ENCODE measurements at regions not wholly inside any gene's neighbourhood (a gene's known extent, or its start where the extent isn't known, plus 50 kb on each side); places are given as distances from the start of the nearest gene placed in this dataset.
A peak's percentile ranks its signal among the peaks of the same experiment; 100 is the strongest.

DNA sequence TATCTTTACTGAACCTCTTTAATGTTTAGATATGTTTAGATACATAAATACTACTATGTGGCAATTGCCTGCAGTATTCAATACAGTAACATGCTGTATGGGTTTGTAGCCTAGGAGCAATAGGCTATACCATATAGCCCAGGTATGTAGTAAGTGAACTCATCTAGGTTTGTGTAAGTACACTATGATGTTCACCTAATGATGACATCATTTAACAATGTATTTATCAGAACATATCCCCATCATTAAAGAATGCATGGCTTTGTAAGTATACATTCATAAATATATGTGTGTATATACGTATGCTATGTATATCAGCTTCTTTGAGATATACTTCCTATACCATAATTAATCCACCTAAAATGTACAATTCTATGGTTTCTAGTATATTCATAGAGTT lies 631.2 kb upstream of the MAN1A1 start:
- DNase-seq (ENCODE audit: low spot score in 2 of 2) = no peak
- Mint-ChIP-seq H3K9me3 (no peaks in the 10 kb centered on the region), H3K36me3 (no peaks in the 10 kb centered on the region), H3K27ac (no peak overlapping the region), H3K4me1 (no peaks in the 10 kb centered on the region), H3K27me3 (no peaks in the 10 kb centered on the region), H3K4me3 (no peak overlapping the region)
- no peak for ATAC-seq (ENCODE audit: low read depth)

DNA sequence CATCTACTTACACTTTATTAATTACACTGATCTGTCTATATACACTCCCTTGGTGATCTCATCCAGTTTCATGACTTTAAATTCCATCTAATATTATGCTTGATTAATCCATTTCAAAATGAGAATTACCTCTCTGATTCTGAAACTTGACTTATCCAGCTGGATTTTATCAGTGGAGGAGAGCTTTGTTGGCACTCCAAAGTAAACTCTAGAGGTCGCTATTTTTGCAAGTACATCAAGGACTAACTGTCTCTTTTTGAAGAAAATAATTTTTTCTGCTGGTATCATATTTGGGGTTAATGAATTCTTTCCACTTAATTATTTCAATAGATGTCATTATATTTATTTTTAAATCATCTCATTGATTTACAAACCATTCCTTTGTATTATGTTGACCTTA lies 630.3 kb upstream of the MAN1A1 start:
- DNase-seq (ENCODE audit: low spot score in 2 of 2) (no peak), ATAC-seq (ENCODE audit: low read depth) (no peak)
- H3K9me3 Mint-ChIP-seq = no peaks in the 10 kb centered on the region
- H3K4me1 Mint-ChIP-seq = no peaks in the 10 kb centered on the region
- H3K27ac Mint-ChIP-seq = no peak overlapping the region
- no peak overlapping the region for H3K4me3 Mint-ChIP-seq
- H3K36me3 Mint-ChIP-seq = no peaks in the 10 kb centered on the region
- no peaks in the 10 kb centered on the region for H3K27me3 Mint-ChIP-seq

GRCh38 chr6:119978274-119978889 lies 628.8 kb upstream of the MAN1A1 start:
- Mint-ChIP-seq H3K9me3 (no peaks in the 10 kb centered on the region), H3K27me3 (no peaks in the 10 kb centered on the region), H3K4me1 (no peaks in the 10 kb centered on the region), H3K27ac (no peak overlapping the region), H3K36me3 (no peaks in the 10 kb centered on the region), H3K4me3 (no peak overlapping the region)
- peak; percentile 31 for ATAC-seq (ENCODE audit: low read depth)
- DNase-seq (ENCODE audit: low spot score in 2 of 2) = no peak

DNA sequence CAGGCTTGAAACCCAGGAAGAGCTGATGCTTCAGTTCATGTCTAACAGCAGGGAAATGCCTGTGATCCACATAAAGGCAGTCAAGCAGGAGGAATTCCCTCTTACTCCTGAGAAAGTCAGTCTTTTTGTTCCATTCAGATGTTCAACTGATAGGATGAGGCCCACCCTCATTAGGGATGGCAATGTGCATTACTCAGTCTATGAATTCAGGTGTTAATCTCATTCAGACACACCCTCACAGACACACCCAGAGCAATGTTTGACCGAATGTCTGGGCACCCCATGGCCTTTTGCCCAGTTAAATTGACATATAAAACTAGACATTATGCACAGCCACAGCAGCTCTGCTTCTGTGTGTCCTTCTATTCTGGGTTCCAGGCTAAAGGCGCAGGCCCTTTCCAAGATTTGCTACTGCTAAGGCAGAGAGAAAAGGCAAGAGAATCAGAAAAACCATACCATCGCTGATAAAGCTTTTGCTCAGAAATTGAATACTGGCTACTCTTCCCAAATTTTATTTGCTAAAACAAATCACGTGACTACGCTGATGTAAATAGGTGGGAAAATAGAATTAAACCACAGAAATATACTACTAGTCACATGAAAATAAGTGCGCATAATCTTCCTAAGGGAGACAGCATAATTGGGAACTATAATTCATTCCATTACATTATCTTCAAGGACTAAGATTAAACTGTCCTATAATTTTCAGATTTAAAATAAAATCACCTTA lies 625.0 kb upstream of the MAN1A1 start:
- Mint-ChIP-seq H3K27me3 (no peaks in the 10 kb centered on the region), H3K4me3 (no peak overlapping the region), H3K4me1 (no peaks in the 10 kb centered on the region), H3K9me3 (no peaks in the 10 kb centered on the region), H3K27ac (no peak overlapping the region), H3K36me3 (no peaks in the 10 kb centered on the region)
- ATAC-seq (ENCODE audit: low read depth) (no peak), DNase-seq (ENCODE audit: low spot score in 2 of 2) (no peak)

- Mint-ChIP-seq H3K9me3 (no peaks in the 10 kb centered on the region), H3K27ac (no peak overlapping the region), H3K4me3 (no peak overlapping the region), H3K36me3 (no peaks in the 10 kb centered on the region), H3K27me3 (peaks cover 2% of the 10 kb centered on the region), H3K4me1 (no peaks in the 10 kb centered on the region)
- DNase-seq (ENCODE audit: low spot score in 2 of 2) (no peak), ATAC-seq (ENCODE audit: low read depth) (no peak)
Measured at GRCh38 chr6:119966484-119966883, 616.9 kb upstream of the MAN1A1 start.

DNA sequence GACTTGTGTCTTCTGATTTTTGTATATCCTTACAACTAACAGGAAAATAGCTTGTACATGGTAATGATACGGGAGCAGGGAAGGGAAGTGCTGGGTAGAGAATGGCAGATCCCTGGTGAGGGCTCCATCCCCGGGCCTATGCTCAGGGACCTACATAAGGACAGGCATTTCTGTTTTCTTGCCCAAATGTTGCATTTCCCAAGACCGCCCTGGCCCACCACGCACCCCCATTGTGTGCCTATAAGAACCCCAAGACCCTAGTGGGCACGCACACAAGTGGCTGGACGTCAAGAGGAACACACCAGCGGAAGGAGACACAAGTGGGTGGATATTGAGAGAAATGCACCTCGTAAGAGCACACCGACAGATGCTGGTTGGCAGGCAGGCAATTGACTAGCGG lies 616.3 kb upstream of the MAN1A1 start:
- H3K27ac Mint-ChIP-seq = no peak overlapping the region
- ATAC-seq (ENCODE audit: low read depth) (no peak), DNase-seq (ENCODE audit: low spot score in 2 of 2) (no peak)
- H3K27me3 Mint-ChIP-seq = peaks cover 2% of the 10 kb centered on the region
- H3K36me3 Mint-ChIP-seq = no peaks in the 10 kb centered on the region
- H3K9me3 Mint-ChIP-seq = no peaks in the 10 kb centered on the region
- no peak overlapping the region for H3K4me3 Mint-ChIP-seq
- no peaks in the 10 kb centered on the region for H3K4me1 Mint-ChIP-seq

DNA sequence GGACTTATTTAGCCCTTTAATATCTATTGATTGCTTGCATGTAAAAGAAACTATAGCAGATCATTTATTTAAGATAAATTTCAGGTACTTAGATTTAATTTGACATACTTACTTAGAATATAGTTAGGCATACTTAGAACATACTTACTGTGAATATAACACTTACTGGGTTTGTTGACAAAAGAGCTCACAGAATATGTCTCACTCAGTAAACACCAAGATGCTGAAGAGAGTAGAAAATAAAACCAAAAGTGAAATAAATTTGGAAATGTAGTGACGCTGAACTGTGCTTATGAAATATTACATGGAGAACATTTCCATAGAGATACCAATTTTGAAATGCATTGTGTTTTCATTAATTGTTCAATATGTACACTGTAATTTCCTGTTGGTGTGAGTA lies 615.4 kb upstream of the MAN1A1 start:
- Mint-ChIP-seq H3K36me3 (no peaks in the 10 kb centered on the region), H3K27ac (no peak overlapping the region), H3K4me3 (no peak overlapping the region), H3K9me3 (no peaks in the 10 kb centered on the region), H3K4me1 (no peaks in the 10 kb centered on the region), H3K27me3 (peaks cover 2% of the 10 kb centered on the region)
- DNase-seq (ENCODE audit: low spot score in 2 of 2) (no peak), ATAC-seq (ENCODE audit: low read depth) (no peak)

GRCh38 chr6:119962505-119962904 lies 612.9 kb upstream of the MAN1A1 start:
- no peak for DNase-seq (ENCODE audit: low spot score in 2 of 2)
- H3K36me3 Mint-ChIP-seq = no peaks in the 10 kb centered on the region
- H3K4me3 Mint-ChIP-seq = no peak overlapping the region
- no peak overlapping the region for H3K27ac Mint-ChIP-seq
- no peak for ATAC-seq (ENCODE audit: low read depth)
- H3K27me3 Mint-ChIP-seq = peaks cover 2% of the 10 kb centered on the region
- no peaks in the 10 kb centered on the region for H3K4me1 Mint-ChIP-seq
- no peaks in the 10 kb centered on the region for H3K9me3 Mint-ChIP-seq

- Mint-ChIP-seq H3K36me3 (no peaks in the 10 kb centered on the region), H3K4me3 (no peak overlapping the region), H3K9me3 (no peaks in the 10 kb centered on the region), H3K27ac (no peak overlapping the region), H3K27me3 (peaks cover 2% of the 10 kb centered on the region), H3K4me1 (no peaks in the 10 kb centered on the region)
- DNase-seq (ENCODE audit: low spot score in 2 of 2) = no peak
- ATAC-seq (ENCODE audit: low read depth) = no peak
Measured at GRCh38 chr6:119961450-119961849, 611.9 kb upstream of the MAN1A1 start.

DNA sequence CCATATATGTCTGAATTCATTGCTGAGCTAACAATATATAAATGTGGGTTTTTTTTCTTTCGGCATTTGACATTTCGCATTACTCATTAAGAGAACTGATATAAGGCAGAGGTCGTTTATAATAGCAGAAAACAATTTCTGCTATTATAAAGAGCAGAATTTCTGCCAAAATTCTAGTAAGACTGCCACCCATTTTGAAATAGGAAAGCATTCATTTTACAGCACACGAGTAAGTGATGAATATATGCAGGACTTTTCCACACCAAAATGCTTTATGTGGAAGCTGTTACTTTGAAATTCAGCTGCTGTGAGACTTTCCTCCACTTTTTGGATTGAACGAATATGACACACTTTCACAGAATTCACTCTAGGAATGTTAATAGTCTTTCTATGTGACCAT lies 610.9 kb upstream of the MAN1A1 start:
- Mint-ChIP-seq H3K4me3 (no peak overlapping the region), H3K36me3 (no peaks in the 10 kb centered on the region), H3K9me3 (no peaks in the 10 kb centered on the region), H3K4me1 (no peaks in the 10 kb centered on the region), H3K27ac (no peak overlapping the region), H3K27me3 (no peaks in the 10 kb centered on the region)
- no peak for ATAC-seq (ENCODE audit: low read depth)
- DNase-seq (ENCODE audit: low spot score in 2 of 2) = no peak

- no peak for DNase-seq (ENCODE audit: low spot score in 2 of 2)
- H3K4me3 Mint-ChIP-seq = no peak overlapping the region
Measured at GRCh38 chr6:119960036-119960435, 610.5 kb upstream of the MAN1A1 start.

DNA sequence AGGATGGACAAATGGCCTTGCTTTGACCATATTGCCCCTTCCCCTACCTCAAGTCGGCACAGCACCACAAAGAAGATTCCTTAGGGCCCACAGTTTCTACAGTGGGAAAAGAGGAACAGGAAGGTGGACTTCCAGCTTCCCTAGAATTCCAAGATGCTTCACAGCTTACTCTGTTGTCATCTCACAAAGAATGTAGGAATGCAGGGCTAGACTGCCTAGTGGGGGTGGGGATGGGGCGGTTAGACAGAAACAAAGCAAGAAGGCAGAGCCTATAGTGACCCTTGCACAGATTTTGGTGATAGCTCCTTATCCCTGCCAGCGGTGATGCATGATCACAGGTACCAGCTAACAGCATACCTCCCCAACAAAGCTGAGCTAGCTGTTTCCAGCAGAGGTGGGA lies 607.6 kb upstream of the MAN1A1 start:
- Mint-ChIP-seq H3K27ac (no peak overlapping the region), H3K36me3 (peaks cover 2% of the 10 kb centered on the region), H3K27me3 (no peaks in the 10 kb centered on the region), H3K4me3 (no peak overlapping the region), H3K4me1 (no peaks in the 10 kb centered on the region), H3K9me3 (peaks cover 2% of the 10 kb centered on the region)
- no peak for ATAC-seq (ENCODE audit: low read depth)
- DNase-seq (ENCODE audit: low spot score in 2 of 2) = no peak

More at GRCh38 chr6:119960036-119960435, 610.5 kb upstream of the MAN1A1 start:
- ATAC-seq (ENCODE audit: low read depth) = no peak
- H3K4me1 Mint-ChIP-seq = no peaks in the 10 kb centered on the region
- H3K27ac Mint-ChIP-seq = no peak overlapping the region
- H3K36me3 Mint-ChIP-seq = no peaks in the 10 kb centered on the region
- no peaks in the 10 kb centered on the region for H3K27me3 Mint-ChIP-seq
- H3K9me3 Mint-ChIP-seq = no peaks in the 10 kb centered on the region

DNA sequence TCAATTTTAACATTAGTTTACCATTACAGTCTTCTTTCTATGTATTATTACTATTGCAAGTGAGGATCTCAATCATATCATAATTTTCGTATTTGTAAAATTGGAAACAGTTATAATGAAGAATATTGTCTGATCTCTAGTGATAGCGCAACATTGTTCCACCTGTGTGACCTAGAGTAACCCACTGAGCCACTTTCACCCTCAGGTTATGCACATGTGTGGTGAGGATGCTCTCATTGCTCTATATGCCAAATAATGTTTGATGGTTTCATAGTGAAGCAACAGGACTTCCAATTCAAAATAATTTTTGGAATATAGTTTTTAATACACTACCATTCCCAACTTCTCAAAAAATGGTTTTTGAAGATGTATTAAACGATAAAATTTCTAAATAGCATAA lies 603.1 kb upstream of the MAN1A1 start:
- H3K4me3 Mint-ChIP-seq = no peak overlapping the region
- H3K4me1 Mint-ChIP-seq = no peaks in the 10 kb centered on the region
- peaks cover 2% of the 10 kb centered on the region for H3K36me3 Mint-ChIP-seq
- no peaks in the 10 kb centered on the region for H3K27me3 Mint-ChIP-seq
- DNase-seq (ENCODE audit: low spot score in 2 of 2) (no peak), ATAC-seq (ENCODE audit: low read depth) (no peak)
- no peak overlapping the region for H3K27ac Mint-ChIP-seq
- H3K9me3 Mint-ChIP-seq = peaks cover 2% of the 10 kb centered on the region

GRCh38 chr6:119950681-119951080 lies 601.1 kb upstream of the MAN1A1 start:
- DNase-seq (ENCODE audit: low spot score in 2 of 2) = no peak
- Mint-ChIP-seq H3K36me3 (peaks cover 2% of the 10 kb centered on the region), H3K4me1 (no peaks in the 10 kb centered on the region), H3K27me3 (no peaks in the 10 kb centered on the region), H3K9me3 (peaks cover 2% of the 10 kb centered on the region), H3K4me3 (no peak overlapping the region), H3K27ac (no peak overlapping the region)
- no peak for ATAC-seq (ENCODE audit: low read depth)

Data from memory B cell (primary cell).